Erythroblast (primary cell): ENCODE measurements at regions not wholly inside any gene's neighbourhood (a gene's known extent, or its start where the extent isn't known, plus 50 kb on each side); places are given as distances from the start of the nearest gene placed in this dataset.

ENCODE experiments used
- GATA1 ChIP-seq: IDR thresholded peaks from 2 replicates; pipeline ENCODE4 v1.6.1; 2011; ENCODE audit warnings: low read depth, mild to moderate bottlenecking, control low read depth, low read length, moderate library complexity
- POLR2A ChIP-seq: IDR thresholded peaks from 2 replicates; pipeline ENCODE4 v1.6.1; 2011; ENCODE audit warnings: mild to moderate bottlenecking, low read length

GRCh38 chr1:157388057-157388456 is 164.3 kb downstream of the FCRL5 start:
- TF ChIP-seq POLR2A (no peak), GATA1 (no peak)
